ENCODE measurements at regions not wholly inside any gene's neighbourhood (a gene's known extent, or its start where the extent isn't known, plus 50 kb on each side); places are given as distances from the start of the nearest gene placed in this dataset.

DNA sequence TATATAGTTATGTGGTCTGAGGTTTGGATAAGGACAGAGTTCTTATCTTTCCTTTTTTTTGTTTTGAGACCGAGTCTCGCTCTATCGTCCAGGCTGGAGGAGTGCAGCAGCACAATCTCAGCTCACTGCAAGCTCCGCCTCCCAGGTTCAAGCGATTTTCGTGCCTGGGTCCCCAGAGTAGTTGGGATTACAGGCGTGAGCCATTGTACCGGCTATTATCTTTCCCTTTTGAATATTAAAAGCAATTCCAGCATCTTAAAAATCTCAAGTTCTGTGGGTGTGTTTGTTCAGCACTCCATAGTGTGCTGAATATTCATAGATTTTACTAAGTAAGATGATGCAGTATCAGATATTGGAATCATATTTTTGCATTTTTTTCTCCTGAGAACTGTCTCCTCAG, 404.4 kb upstream of the RGS6 start:
- no peak for TF ChIP-seq POLR2A (IDR thresholded peaks at IDR 0.05)
- TF ChIP-seq, protein P1, sequence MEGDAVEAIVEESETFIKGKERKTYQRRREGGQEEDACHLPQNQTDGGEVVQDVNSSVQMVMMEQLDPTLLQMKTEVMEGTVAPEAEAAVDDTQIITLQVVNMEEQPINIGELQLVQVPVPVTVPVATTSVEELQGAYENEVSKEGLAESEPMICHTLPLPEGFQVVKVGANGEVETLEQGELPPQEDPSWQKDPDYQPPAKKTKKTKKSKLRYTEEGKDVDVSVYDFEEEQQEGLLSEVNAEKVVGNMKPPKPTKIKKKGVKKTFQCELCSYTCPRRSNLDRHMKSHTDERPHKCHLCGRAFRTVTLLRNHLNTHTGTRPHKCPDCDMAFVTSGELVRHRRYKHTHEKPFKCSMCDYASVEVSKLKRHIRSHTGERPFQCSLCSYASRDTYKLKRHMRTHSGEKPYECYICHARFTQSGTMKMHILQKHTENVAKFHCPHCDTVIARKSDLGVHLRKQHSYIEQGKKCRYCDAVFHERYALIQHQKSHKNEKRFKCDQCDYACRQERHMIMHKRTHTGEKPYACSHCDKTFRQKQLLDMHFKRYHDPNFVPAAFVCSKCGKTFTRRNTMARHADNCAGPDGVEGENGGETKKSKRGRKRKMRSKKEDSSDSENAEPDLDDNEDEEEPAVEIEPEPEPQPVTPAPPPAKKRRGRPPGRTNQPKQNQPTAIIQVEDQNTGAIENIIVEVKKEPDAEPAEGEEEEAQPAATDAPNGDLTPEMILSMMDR (IDR thresholded peaks at IDR 0.05): no peak
